NCI-H128 (cell line): ENCODE measurements at regions not wholly inside any gene's neighbourhood (a gene's known extent, or its start where the extent isn't known, plus 50 kb on each side); places are given as distances from the start of the nearest gene placed in this dataset.

Source experiments
- DNase-seq: peaks from one replicate; lab custom pipeline; 2025; ENCODE audit not compliant: unreplicated experiment; lab: John Stamatoyannopoulos, UW

GRCh38 chr1:93746021-93746812, 64.6 kb upstream of the BCAR3 start:
- DNase-seq = no peak

GRCh38 chr1:93744299-93744988, 62.8 kb upstream of the BCAR3 start:
- DNase-seq = no peak

GRCh38 chr1:93743465-93743864, 61.8 kb upstream of the BCAR3 start:
- no peak for DNase-seq

- DNase-seq = no peak
These were observed 59.0 kb upstream of the BCAR3 start for GRCh38 chr1:93740601-93741031.

GRCh38 chr1:93740157-93740556, 58.5 kb upstream of the BCAR3 start:
- DNase-seq = no peak

- DNase-seq = no peak
These were observed 57.8 kb upstream of the BCAR3 start for GRCh38 chr1:93739472-93739871.

- DNase-seq = no peak
These were observed 57.3 kb upstream of the BCAR3 start for GRCh38 chr1:93738926-93739325.

- DNase-seq = no peak
These were observed 56.5 kb upstream of the BCAR3 start for GRCh38 chr1:93738075-93738622.

GRCh38 chr1:93735722-93736121, 54.1 kb upstream of the BCAR3 start:
- no peak for DNase-seq

GRCh38 chr1:93734999-93735398, 53.4 kb upstream of the BCAR3 start:
- no peak for DNase-seq

- DNase-seq = no peak
These were observed 51.7 kb upstream of the BCAR3 start for GRCh38 chr1:93733340-93733739.

- no peak for DNase-seq
These were observed 50.9 kb upstream of the BCAR3 start for GRCh38 chr1:93732514-93732913.
